ENCODE measurements at regions not wholly inside any gene's neighbourhood (a gene's known extent, or its start where the extent isn't known, plus 50 kb on each side); places are given as distances from the start of the nearest gene placed in this dataset.

GRCh38 chrX:39201305-39201990 is 400.2 kb downstream of the MID1IP1 start:
- Histone ChIP-seq H3K79me1 (ENCODE audit: insufficient read depth, low read depth, low read length, poor library complexity, severe bottlenecking) (no peaks in the 10 kb centered on the region), H3K18ac (ENCODE audit: insufficient read length, low read depth, low read length) (no peak overlapping the region), H3K27ac (ENCODE audit: insufficient read length, low read depth, low read length) (no peak overlapping the region), H4K5ac (ENCODE audit: insufficient read length, low read depth, low read length) (peak overlapping the region; percentile 11), H2BK12ac (ENCODE audit: insufficient read length, low read depth, low read length) (no peak overlapping the region), H3K14ac (ENCODE audit: insufficient read depth, low read length) (no peak overlapping the region), H3K79me2 (ENCODE audit: insufficient read depth, low read length) (no peaks in the 10 kb centered on the region), H3K9ac (ENCODE audit: extremely low read depth, insufficient read length, low read length) (no peak overlapping the region), H2AFZ (ENCODE audit: low read length) (no peak overlapping the region), H4K8ac (replicated peaks; ENCODE audit: insufficient read length, low read depth, low read length) (no peak overlapping the region), H3K4me2 (ENCODE audit: insufficient read depth, insufficient read length, low read length) (no peak overlapping the region), H4K91ac (ENCODE audit: insufficient read length, low read depth, low read length) (no peak overlapping the region), H3K23me2 (ENCODE audit: insufficient read length, low read depth, low read length, poor library complexity, severe bottlenecking) (no peaks in the 10 kb centered on the region), H3K4ac (ENCODE audit: low read depth, low read length) (no peak overlapping the region), H2BK20ac (ENCODE audit: low read depth, low read length, poor library complexity, severe bottlenecking) (no peak overlapping the region), H2AK5ac (ENCODE audit: insufficient read length, low read length) (no peak overlapping the region), H2BK120ac (ENCODE audit: low read depth, low read length, poor library complexity, severe bottlenecking) (no peak overlapping the region), H3K4me1 (ENCODE audit: insufficient read depth, low read length) (peaks cover 2% of the 10 kb centered on the region; the same call in 1 of the 2 replicates), H2BK15ac (ENCODE audit: low read depth, low read length) (no peak overlapping the region), H3K27me3 (ENCODE audit: insufficient read depth, low read length) (no peaks in the 10 kb centered on the region), H3K23ac (ENCODE audit: insufficient read length, low read depth, low read length) (no peak overlapping the region), H2BK5ac (ENCODE audit: insufficient read length, low read length) (no peak overlapping the region), H3K9me3 (ENCODE audit: control insufficient read depth, low read depth, low read length) (no peaks in the 10 kb centered on the region), H4K20me1 (ENCODE audit: control insufficient read depth, insufficient read depth, insufficient read length) (no peaks in the 10 kb centered on the region), H3K56ac (ENCODE audit: insufficient read length, low read depth, low read length) (no peak overlapping the region), H3T11ph (ENCODE audit: low read length) (no peak overlapping the region)
- no peak for TF ChIP-seq CTCF (conservative IDR thresholded peaks at IDR 0.05)
- Mint-ChIP-seq H3K36me3 (ENCODE audit: insufficient read depth in 1 of 3, low read depth in 3 of 3) (peaks cover 0 to 4% (median 0%) of the 10 kb centered on the region in 3 experiments; a peak in 1 of 7 replicates), H3K4me1 (peaks cover 4 to 7% of the 10 kb centered on the region in 2 experiments), H3K9me3 (peaks cover 73 to 78% of the 10 kb centered on the region in 2 experiments), H3K27ac (no peak overlapping the region), H3K4me3 (no peak overlapping the region), H3K27me3 (ENCODE audit: low read depth) (peaks cover 2% of the 10 kb centered on the region)
- DNase-seq = no peak
- WGBS (ENCODE audit: extremely low coverage, insufficient read length, low lambda C conversion rate) = no CpG with 5 or more reads among the region's 6 CpGs

Data from H9 (cell line).